ENCODE measurements at regions not wholly inside any gene's neighbourhood (a gene's known extent, or its start where the extent isn't known, plus 50 kb on each side); places are given as distances from the start of the nearest gene placed in this dataset.

- no peak for TF ChIP-seq CTCF (IDR thresholded peaks at IDR 0.05; ENCODE audit: borderline replicate concordance, extremely low read depth, low read length, poor library complexity, severe bottlenecking)
- no peak for TF ChIP-seq EZH2 (IDR thresholded peaks at IDR 0.05; ENCODE audit: borderline replicate concordance, low read depth, low read length, severe bottlenecking)
These were observed 396.5 kb upstream of the SALL3 start for GRCh38 chr18:78582898-78583738.

Data from DND-41 (cell line).